ENCODE measurements at regions not wholly inside any gene's neighbourhood (a gene's known extent, or its start where the extent isn't known, plus 50 kb on each side); places are given as distances from the start of the nearest gene placed in this dataset.

- intact Hi-C loops (cut with DNase I), result no loop called here
- DNase-seq, result no peak
- Histone ChIP-seq H3K27me3 (no peaks in the 10 kb centered on the region), H3K9ac (ENCODE audit: low read depth in 2 of 2, low read length in 2 of 2) (no peak overlapping the region), H3K4me3 (no peak overlapping the region), H3K4me1 (no peaks in the 10 kb centered on the region), H3K27ac (no peak overlapping the region), H3K9me3 (no peaks in the 10 kb centered on the region), H3K36me3 (no peaks in the 10 kb centered on the region)
- TF ChIP-seq CTCF (IDR thresholded peaks at IDR 0.05), result no peak
Measured at GRCh38 chr9:80595192-80595591, 1023.4 kb downstream of the TLE4 start.

- no peaks in the 10 kb centered on the region for H3K4me1 ChIP-seq
- intact Hi-C loops (cut with DNase I), result no loop called here
- TF ChIP-seq CTCF (IDR thresholded peaks at IDR 0.05), result no peak
- no peak overlapping the region for H3K27ac ChIP-seq
- DNase-seq, result no peak
- no peaks in the 10 kb centered on the region for H3K36me3 ChIP-seq
- no peak overlapping the region for H3K4me3 ChIP-seq
- no peaks in the 10 kb centered on the region for H3K27me3 ChIP-seq
- no peaks in the 10 kb centered on the region for H3K9me3 ChIP-seq
- no peak overlapping the region for H3K9ac ChIP-seq (ENCODE audit: low read depth in 2 of 2, low read length in 2 of 2)
Measured at GRCh38 chr9:80592413-80592812, 1020.6 kb downstream of the TLE4 start.

GRCh38 chr9:80586786-80587330 lies 1015.1 kb downstream of the TLE4 start:
- no peak overlapping the region for H3K4me3 ChIP-seq
- intact Hi-C loops (cut with DNase I), result no loop called here
- no peak overlapping the region for H3K9ac ChIP-seq (ENCODE audit: low read depth in 2 of 2, low read length in 2 of 2)
- no peak overlapping the region for H3K27ac ChIP-seq
- no peaks in the 10 kb centered on the region for H3K27me3 ChIP-seq
- DNase-seq, result no peak
- no peaks in the 10 kb centered on the region for H3K4me1 ChIP-seq
- no peak for TF ChIP-seq CTCF (IDR thresholded peaks at IDR 0.05)
- H3K36me3 ChIP-seq, result no peaks in the 10 kb centered on the region
- H3K9me3 ChIP-seq, result no peaks in the 10 kb centered on the region

DNA sequence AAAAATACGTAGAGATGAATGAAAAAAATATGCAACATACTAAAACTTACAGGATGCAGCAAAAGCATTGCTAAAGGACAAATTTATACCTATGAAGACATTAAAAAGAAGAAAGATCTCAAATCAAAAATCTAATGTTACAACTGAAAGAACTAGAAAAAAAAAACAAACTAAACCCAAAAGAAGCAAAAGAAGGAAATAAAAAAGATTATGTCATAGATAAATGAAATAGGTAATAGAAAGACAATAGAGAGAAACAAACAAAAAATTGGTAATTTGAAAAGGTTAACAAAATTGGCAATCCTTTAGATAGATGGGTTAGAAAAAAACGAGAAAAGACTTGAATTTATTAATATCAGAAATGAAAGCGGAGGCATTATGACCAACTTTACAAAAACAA lies 1000.2 kb downstream of the TLE4 start:
- DNase-seq, result no peak
- no peak for TF ChIP-seq CTCF (IDR thresholded peaks at IDR 0.05)
- Histone ChIP-seq H3K36me3 (no peaks in the 10 kb centered on the region), H3K9ac (ENCODE audit: low read depth in 2 of 2, low read length in 2 of 2) (no peak overlapping the region), H3K27ac (no peak overlapping the region), H3K4me1 (no peaks in the 10 kb centered on the region), H3K4me3 (no peak overlapping the region), H3K27me3 (no peaks in the 10 kb centered on the region), H3K9me3 (no peaks in the 10 kb centered on the region)
- intact Hi-C loops (cut with DNase I), result no loop called here

DNA sequence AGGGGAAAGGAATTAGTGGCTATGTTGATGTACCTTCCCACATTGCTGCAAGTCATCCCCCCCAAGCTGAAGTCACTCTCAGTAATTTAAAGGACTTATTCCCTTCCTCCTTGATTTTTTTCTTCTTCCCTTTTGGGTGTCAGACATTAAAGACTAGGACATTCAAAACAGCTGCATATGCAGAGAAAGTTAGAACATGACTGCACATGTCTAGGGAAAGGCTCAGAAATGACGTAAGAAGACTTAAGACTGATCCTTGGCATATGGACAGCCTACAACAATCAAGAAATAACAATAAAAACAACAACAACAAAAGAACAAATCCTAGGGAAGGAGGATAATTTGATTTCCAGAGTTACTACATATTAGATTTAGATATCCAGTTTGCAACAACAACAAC lies 997.5 kb downstream of the TLE4 start:
- DNase-seq, result no peak
- Histone ChIP-seq H3K9ac (ENCODE audit: low read depth in 2 of 2, low read length in 2 of 2) (no peak overlapping the region), H3K9me3 (no peaks in the 10 kb centered on the region), H3K27ac (no peak overlapping the region), H3K4me3 (no peak overlapping the region), H3K36me3 (no peaks in the 10 kb centered on the region), H3K4me1 (no peaks in the 10 kb centered on the region), H3K27me3 (no peaks in the 10 kb centered on the region)
- intact Hi-C loops (cut with DNase I), result no loop called here
- no peak for TF ChIP-seq CTCF (IDR thresholded peaks at IDR 0.05)

- Histone ChIP-seq H3K4me1 (no peaks in the 10 kb centered on the region), H3K27me3 (no peaks in the 10 kb centered on the region), H3K9ac (ENCODE audit: low read depth in 2 of 2, low read length in 2 of 2) (no peak overlapping the region), H3K27ac (no peak overlapping the region), H3K4me3 (no peak overlapping the region), H3K9me3 (no peaks in the 10 kb centered on the region), H3K36me3 (no peaks in the 10 kb centered on the region)
- intact Hi-C loops (cut with DNase I), result no loop called here
- no peak for DNase-seq
- no peak for TF ChIP-seq CTCF (IDR thresholded peaks at IDR 0.05)
Measured at GRCh38 chr9:80561526-80561925, 989.8 kb downstream of the TLE4 start.
